ENCODE measurements at regions not wholly inside any gene's neighbourhood (a gene's known extent, or its start where the extent isn't known, plus 50 kb on each side); places are given as distances from the start of the nearest gene placed in this dataset.

DNA sequence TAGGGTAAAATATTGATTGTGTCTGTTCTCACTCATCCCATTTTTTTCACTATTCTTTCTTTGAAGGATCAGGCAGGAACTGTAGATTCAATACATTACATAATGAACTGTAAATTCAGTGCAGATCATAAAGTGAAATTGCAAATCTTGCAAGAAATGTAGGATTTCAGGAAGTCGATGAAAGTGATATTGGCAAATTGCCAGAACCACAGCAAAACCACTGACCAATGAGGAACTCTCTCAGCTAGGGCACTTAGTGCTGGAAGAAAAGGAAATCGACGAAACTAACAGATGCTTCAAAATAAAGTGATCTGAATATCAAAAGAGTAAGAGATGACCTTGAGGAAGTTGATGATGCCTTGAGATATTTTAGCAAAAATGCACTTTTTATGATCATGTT is 157.6 kb downstream of the AACS start:
- no peak for DNase-seq (ENCODE audit: low read depth in 2 of 2, low spot score in 1 of 2)

DNA sequence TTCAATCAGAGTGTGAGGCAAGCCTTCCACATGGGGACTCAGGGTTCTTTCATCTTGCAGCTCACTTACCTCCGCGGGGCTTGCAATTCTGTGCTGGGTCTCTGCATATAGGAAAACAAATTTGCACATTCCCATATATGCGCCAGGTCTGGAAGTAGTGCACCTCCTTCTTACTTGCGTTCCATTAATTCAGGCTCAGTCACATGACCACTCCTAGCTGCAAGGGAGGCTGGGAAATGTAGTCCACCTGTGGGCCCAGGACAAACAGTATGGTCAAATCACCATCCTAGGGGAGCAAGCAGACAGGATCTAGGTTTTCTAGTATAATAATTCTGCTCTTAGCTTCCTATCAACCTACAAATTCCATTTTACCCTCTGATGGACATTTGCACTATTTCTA is 160.4 kb downstream of the AACS start:
- no peak for DNase-seq (ENCODE audit: low read depth in 2 of 2, low spot score in 1 of 2)

DNA sequence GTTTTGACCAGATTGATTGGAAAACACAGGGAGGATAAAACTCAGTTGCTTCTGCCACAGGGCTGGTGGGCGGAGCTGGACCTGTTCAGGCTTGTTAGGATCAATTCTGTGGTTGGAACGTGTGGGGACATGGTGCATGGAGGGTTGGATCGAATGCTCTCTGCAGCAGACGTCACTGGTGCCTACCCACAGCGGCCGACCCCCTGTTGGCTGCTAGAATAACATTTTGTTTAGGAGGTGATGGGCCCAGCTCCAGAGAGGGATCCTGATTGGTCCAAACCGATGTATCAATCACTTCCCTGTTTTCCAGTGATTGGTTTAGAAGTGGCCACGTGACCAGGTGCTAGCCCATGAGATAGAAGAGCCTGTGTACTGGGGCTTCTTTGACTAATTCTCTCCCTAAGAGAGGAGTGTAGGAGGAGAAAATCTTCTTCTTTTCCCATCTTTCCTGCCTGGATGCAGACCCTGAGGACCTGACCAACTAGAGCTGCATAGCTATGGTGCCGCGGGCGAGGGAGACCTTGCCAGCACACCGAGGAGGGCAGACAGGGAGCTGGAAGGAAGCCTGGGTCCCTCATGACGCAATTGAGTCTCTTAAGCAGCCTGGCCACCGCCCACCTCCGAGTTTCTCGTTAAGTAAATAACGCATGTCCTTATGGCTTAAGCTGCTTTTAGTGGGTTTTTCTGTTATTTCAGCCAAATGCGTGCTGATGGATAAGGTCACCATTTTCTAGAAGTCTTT is 163.5 kb downstream of the AACS start:
- no peak for DNase-seq (ENCODE audit: low read depth in 2 of 2, low spot score in 1 of 2)

DNA sequence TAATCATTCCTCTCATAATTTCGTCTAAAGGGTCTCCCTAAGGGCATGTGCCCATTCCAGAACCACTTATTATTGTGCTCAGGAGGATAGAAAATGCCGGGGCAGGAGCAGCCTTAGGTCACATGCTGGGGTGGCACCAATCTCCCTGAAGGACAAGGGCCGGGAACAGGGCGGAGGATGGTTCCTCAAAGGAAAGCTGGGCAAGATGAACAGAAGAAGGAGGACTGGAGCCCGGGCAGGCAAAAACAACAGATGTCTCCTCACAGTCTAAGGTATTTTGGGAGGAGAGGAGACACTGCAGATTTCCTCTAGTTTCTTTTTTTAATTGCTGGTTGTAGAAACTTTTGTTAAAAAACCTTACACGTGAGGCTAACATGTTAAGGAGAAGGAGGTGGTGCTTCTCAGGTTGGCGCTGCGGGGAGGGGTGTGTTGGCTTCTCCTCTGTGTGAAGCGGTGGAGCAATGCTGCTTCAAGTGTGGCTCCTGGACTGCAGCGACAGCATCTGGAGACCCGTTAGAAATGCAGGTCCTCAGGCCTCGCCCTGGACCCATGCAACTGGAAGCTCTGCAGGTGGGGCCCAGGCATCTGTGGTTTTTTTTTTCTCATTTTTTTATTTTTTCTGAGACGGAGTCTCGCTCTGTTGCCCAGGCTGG is 164.8 kb downstream of the AACS start:
- no peak for DNase-seq (ENCODE audit: low read depth in 2 of 2, low spot score in 1 of 2)

DNA sequence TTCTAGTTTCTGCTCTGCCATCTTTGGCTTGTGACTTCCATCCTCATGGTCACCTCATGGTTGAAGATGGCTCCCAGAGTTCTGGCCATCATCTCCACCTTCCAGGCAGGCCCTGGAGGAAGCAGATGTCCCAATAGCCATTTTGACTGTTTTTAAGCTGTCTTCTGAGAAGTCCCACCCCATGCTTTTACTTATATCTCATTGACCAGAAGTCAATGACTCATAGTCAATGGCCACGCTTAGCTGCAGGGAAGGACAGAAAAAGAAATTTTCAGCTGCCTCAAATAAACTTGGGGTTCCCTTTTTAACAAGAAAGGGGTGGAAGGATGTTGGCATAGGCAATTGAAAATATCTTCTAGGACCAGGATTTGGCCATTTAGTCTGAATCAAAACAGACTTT is 168.1 kb downstream of the AACS start:
- DNase-seq (ENCODE audit: low read depth in 2 of 2, low spot score in 1 of 2) = no peak

DNA sequence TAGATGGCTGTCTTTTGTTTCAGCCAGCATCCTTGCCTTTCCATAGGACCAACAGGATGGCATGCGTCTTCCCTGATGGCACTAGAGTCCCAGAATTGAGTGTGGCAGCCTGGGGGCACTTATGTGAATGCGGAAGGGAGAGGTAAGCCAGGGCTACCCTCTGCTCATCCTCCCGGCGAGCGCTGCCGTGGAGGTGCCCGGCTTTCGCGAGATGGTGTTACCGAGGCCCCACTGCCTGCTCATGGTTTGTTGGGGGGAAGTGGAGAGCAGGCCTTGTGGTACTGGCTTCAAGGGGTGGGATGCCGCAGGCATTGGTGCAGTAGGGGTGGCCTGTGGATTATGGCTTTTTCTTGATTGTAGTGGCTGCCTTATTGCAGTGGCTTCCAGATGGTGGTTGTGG is 174.3 kb downstream of the AACS start:
- DNase-seq (ENCODE audit: low read depth in 2 of 2, low spot score in 1 of 2) = no peak

DNA sequence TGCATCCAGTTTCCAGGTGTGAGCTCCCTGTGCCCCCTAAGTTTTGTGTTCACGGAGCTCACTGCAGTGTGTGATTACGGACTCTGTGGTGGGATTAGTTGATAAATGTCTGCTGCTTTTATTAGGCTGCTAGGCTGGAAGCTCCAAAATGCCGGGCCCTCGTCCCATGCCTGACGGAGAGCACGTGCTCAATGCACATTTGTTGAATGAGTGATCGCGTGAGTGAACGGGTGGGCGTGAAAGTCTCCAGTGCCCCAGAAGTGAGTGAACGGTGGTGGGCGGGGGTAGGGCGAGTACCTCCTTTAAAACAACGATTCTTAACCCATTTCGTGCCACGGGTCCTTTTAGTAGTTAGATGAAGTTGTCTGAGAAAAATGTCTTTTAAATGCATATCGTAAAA is 175.5 kb downstream of the AACS start:
- DNase-seq (ENCODE audit: low read depth in 2 of 2, low spot score in 1 of 2) = no peak

DNA sequence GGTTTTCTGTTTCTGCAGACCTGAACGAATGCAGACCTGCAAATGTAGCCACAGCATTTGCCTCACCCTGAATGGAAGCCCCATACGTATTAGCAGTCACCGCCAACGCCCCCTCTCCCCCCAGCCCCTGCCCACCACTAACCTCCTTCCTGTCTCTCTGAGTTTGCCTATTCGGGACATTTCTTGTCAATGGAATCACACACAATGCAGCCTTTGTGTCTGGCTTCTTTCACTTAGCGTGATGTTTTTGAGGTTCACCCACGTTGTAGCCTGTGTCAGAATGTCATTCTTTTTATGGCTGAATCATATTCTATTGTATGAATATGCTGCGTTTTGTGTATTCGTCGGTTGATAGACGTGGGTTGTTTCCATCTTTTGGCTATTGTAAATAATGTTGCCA is 178.6 kb downstream of the AACS start:
- DNase-seq (ENCODE audit: low read depth in 2 of 2, low spot score in 1 of 2) = no peak

DNA sequence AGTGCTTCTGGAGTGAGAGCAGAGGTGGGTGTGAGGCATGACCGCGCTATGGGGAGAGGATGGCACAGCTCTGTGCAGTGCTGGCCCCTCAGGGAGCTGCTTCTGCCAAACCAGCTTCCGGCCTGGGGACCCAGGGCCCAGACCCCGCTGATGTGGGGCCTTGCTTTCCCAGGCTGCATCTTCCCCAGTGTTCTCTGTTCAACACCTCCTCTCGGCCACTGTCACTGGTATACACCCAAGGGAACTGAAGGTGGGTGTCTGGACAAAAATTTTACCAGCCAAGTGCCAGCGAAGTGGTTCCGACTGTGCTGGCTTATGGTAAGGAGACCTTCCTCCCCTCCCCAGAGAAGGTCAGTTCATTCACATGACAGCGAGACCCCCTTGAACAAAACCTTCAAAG is 179.1 kb downstream of the AACS start:
- no peak for DNase-seq (ENCODE audit: low read depth in 2 of 2, low spot score in 1 of 2)

DNA sequence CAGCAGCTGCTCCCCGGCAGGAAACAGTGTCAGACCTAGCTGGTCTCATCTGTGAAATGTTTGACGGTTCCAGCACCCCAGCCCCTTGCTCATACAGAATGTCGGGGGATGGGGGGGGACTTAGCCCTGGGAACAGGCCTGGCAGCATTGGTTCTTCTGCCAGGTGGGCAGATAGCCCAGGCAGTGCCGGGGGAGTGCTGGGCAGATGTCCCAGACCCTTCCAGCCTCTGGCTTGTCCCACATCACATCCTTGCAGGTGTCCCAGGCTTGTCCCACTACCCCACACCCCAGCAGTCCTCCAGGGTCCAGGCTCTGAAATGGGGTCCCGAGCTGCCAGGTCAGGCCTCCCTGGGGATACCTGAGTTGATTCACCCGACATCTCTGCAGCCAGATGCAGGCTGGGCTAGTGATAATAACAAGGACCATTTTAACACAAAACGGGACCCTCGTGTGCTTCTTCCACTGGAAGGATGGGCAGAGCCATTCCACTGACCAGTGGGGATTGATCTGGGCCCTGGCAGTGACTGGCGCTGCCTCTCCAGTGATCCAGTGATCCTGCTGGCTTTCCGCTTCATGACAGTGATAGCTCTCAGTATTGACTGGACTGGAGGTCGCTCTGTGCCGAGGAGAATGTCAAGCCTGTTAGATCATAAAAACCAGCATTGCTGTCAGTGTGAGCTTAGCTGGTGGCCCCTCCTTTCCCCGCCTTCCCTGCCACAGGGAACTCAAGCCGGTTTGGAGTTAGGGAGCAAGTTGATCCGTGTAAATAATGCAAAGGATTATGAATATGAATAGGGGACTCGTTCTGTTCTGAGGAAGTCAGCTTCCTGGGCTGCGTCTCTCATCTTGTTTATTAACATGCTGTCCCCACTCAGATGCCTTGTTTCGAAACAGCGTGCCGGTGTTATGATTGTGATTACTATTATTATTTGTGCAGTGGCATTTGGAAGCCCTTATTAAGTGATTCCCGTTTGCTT is 180.6 kb downstream of the AACS start:
- no peak for DNase-seq (ENCODE audit: low read depth in 2 of 2, low spot score in 1 of 2)

DNA sequence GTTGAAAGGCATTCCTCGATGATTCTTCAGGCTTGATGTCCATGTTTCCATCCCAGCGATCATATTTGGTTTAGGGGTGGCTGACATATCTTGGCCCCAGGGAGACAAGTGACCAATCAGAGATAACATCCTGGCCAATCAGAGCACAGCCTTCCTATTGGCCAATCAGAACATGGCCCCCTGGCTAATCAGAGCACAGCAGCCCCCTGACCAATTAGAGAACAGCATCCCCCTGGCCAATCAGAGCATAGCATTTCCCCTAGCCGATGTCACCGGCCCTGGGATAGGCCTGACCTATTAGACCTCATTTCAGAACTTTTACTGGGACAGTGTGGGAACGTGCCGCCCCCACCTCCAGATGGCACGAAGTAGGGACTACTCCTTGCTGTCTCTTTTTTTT is 182.2 kb downstream of the AACS start:
- no peak for DNase-seq (ENCODE audit: low read depth in 2 of 2, low spot score in 1 of 2)

DNA sequence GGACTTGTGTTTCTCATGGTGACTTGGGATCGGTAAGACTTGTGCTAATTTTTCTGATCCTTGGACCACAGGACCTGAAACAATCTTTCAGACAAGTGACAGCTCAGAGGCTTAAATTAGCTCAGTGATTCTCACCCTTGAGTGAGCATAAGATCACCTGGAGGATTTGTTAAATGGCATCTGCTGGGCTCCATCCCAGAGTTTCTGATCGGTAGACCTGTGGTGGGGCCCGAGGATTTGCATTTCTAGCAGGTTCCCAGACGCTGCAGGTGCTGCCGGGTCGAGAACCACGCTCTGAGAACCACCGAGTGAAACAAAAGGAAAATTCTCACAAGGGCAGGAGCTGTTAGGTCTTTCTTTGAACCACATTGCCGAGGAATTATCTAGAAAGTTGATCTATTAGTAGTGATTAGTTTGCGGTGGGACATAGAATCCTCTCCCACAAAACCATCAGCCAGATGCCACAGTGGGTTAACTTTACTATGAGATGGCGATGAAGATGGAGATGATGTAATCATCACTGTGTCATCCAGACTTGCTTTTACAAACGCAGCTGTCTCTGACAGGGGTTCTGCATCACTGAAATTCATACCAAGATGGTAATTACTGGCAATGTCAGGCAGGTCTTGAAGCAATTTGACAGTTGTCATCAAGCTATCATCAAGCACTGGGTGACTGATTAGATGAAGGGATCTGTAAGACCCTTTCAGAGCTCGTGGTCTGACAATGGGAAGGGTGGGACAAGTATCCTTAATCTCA is 184.0 kb downstream of the AACS start:
- DNase-seq (ENCODE audit: low read depth in 2 of 2, low spot score in 1 of 2) = no peak

DNA sequence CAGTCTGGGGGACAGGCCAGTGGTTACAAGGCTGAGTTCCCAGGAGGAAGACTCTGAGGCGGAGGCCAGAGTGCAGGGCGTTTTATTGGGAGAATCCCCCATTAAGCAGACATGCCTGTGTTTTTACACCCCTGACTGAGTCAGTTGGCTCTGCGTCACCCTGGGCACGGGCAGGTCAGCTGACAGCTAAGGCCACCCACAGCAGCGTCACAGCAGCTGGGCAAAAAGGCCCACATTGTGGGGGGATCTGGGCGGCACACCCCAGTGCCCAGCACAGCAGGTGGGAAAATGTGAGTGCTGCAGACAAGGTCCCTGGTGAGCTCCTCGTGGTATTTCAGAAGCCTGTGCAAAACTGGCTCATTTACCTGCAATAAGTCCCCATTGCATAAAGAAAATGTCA is 184.7 kb downstream of the AACS start:
- DNase-seq (ENCODE audit: low read depth in 2 of 2, low spot score in 1 of 2) = no peak

DNA sequence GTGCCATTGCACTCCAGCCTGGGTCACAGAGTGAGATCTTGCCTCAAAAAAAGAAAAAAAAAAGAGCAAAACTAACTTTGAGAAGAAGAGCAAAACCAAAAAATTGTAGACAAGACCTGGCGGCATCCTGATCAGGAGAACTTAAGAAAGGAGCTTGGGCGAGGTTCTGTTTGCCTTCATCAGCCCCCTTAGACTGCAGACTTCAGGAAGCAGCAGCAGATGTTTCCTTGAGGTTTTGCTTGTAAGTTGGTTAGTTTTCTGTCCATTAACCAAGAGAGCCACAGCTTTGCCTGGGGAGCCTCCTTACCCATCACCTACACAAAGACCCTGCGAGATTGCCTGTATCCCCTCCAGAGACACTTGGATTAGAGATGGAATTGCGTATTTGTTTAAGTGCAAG is 189.0 kb downstream of the AACS start:
- DNase-seq (ENCODE audit: low read depth in 2 of 2, low spot score in 1 of 2) = no peak

DNA sequence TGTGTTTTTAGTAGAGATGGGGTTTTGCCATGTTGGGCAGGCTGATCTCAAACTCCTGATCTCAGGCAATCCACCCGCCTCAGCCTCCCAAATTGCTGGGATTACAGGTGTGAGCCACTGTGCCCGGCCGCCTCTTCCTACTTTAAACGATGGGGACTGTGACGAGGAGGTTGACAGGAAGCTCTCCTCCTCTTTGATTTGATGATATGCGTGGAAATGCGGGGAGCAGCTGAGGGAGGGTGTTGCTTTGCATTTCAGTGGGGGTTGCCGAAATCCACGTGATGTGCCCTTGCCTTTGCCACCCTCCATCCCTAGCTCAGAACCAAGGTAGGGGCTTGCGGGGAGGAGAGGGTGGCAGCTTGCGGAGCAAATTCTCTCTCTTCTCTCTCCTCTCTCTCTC is 189.6 kb downstream of the AACS start:
- no peak for DNase-seq (ENCODE audit: low read depth in 2 of 2, low spot score in 1 of 2)

DNA sequence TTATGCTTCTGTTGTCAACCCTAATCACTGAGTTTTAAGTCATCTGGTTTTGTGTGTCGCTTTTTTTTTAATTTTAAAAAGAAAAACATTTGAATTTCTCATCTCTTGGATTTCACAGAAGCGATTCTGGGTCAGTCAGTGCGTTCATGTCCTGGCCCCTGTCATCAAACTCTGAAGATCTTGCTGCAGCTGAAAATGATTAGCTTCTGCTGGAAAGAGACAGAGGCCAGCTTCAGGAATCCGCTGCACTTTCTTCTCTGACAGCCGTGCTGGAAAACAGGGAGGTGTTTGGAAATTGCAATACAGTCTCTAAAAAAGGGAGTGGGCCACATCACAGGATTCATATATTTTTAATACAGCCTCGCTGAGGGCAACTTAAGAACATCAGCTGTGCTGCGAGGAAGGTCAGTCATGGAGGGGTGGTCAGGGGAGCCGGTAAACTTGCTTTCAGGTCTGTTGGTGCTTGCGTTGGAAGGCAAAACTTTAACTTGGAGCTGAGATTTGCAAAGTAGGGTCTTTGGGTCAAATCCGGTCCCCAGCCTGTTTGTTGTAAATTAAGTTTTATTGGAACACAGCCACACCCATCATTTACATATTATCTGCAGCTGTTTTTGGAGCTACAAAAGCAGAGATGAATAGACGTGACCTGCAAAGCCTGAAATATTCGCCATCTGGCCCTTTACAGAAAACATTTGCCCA is 190.8 kb downstream of the AACS start:
- DNase-seq (ENCODE audit: low read depth in 2 of 2, low spot score in 1 of 2) = no peak

DNA sequence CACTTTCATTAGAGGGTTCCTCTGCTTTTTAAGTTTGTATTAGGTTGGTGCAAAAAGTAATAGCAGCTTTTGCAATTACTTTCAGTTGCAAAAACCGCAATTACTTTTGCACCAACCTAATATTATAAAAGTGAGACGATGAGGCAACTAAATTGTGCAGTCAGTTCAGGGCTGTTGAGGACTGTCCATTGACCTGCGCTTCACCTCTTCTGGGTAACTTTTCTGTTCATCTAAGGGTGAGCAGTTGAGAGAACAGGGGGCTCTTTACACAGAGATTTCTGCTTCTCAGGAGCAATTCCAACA is 191.3 kb downstream of the AACS start:
- DNase-seq (ENCODE audit: low read depth in 2 of 2, low spot score in 1 of 2) = no peak

DNA sequence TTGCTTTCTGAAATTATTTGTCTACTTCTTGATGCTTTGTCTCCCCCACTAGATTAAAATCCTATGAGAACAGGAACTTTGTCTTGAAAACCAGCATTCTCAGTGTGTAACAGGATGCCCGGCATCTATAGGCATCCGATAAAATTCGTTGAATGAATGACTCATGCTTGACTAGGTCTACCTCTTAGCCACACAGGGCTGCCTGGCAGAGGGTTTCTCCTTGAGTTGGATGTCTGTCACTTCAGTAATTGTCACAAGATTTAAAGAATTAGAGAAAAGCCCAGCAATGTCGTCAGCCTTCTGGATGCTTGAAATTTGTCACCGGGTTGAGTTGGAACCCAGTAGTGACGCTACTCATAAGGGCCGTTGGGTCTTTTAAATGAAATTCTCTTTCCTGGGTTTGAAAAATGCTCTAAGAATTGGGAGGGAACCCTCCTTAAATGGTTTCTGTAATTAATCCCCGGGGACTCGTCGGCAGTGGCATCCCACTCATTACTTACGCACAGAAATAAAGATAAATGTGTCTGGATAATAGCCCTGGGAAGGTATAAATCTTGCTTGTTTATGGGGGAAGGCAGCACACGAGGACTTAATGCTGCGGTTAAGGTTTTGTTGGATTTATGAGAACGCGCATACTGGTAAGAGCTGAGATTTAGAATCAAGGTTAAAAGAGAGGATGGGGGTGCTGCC is 194.1 kb downstream of the AACS start:
- DNase-seq (ENCODE audit: low read depth in 2 of 2, low spot score in 1 of 2) = no peak

DNA sequence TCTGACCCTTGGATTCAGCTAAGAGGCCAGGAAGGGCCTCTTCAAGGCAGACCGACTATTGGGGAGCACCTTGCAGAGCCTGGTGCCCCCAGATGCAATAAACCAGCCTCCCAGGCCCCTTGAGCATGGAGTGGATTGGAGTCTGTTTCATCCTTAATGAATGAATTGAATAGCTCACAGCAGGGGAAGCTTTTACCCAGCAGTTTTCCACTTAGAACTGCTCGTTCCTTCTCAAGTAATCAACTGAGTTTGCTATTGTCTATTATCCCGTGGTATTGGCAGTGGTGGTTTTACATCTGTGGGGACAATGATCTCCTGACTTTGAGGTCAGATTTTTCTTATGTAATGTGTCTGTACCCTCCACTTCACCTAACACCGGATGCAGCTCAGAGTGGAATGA is 197.6 kb downstream of the AACS start:
- no peak for DNase-seq (ENCODE audit: low read depth in 2 of 2, low spot score in 1 of 2)

DNA sequence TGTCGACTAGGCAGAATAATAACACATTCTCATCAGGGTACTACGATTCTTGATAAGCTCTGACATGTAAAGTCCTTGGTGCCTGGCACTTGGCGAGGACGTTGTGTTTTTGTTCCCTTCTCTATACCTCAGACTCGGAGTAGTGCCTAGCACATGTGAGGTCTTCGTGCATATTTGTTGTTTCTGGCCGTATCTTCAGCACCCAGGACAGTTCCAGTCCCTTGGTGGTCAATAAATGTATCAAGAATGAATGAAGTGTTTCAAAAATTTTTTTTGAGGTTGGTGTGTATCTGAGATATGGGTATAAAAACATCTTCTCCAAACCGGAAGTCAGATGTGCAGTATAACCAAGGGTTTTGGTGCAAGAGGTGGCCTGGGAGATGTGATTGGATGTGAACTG is 198.2 kb downstream of the AACS start:
- DNase-seq (ENCODE audit: low read depth in 2 of 2, low spot score in 1 of 2) = no peak
